Endometrial microvascular endothelial cells (primary cell): ENCODE measurements at regions not wholly inside any gene's neighbourhood (a gene's known extent, or its start where the extent isn't known, plus 50 kb on each side); places are given as distances from the start of the nearest gene placed in this dataset.

Experiments used
- in situ Hi-C: cut with HindIII; loops from 2 replicates; pipeline ENCODE4 v1.10.0; 2017; ENCODE audit warnings: low sequenced_read_pairs, low pct_unique_long_range_greater_than_20kb; ENCODE audit errors: inconsistent ontology term

- in situ Hi-C loops: no loop called here
Observed at GRCh38 chr14:58951143-58951542, 237.3 kb upstream of the DAAM1 start.

GRCh38 chr14:58954052-58954451, 234.4 kb upstream of the DAAM1 start:
- in situ Hi-C loops: no loop called here

- in situ Hi-C loops: no loop called here
Observed at GRCh38 chr14:58954901-58955861, 233.3 kb upstream of the DAAM1 start.

- in situ Hi-C loops: no loop called here
Observed at GRCh38 chr14:58961045-58961731, 227.3 kb upstream of the DAAM1 start.

- in situ Hi-C loops: no loop called here
Observed at GRCh38 chr14:58963873-58964597, 224.4 kb upstream of the DAAM1 start.

GRCh38 chr14:58964598-58964928, 223.9 kb upstream of the DAAM1 start:
- in situ Hi-C loops: no loop called here

GRCh38 chr14:58965601-58966000, 222.9 kb upstream of the DAAM1 start:
- in situ Hi-C loops: no loop called here

GRCh38 chr14:58966997-58967396, 221.5 kb upstream of the DAAM1 start:
- in situ Hi-C loops: no loop called here

- in situ Hi-C loops: no loop called here
Observed at GRCh38 chr14:58969951-58970751, 218.3 kb upstream of the DAAM1 start.

- in situ Hi-C loops: no loop called here
Observed at GRCh38 chr14:58972233-58973017, 216.0 kb upstream of the DAAM1 start.

- in situ Hi-C loops: no loop called here
Observed at GRCh38 chr14:58977366-58977765, 211.1 kb upstream of the DAAM1 start.

GRCh38 chr14:58978343-58978742, 210.1 kb upstream of the DAAM1 start:
- in situ Hi-C loops: no loop called here

GRCh38 chr14:58979325-58979724, 209.1 kb upstream of the DAAM1 start:
- in situ Hi-C loops: no loop called here

- in situ Hi-C loops: no loop called here
Observed at GRCh38 chr14:58981840-58982239, 206.6 kb upstream of the DAAM1 start.

- in situ Hi-C loops: no loop called here
Observed at GRCh38 chr14:58985786-58986185, 202.7 kb upstream of the DAAM1 start.

GRCh38 chr14:58987591-58987990, 200.9 kb upstream of the DAAM1 start:
- in situ Hi-C loops: no loop called here

GRCh38 chr14:58992935-58993334, 195.5 kb upstream of the DAAM1 start:
- in situ Hi-C loops: no loop called here

GRCh38 chr14:58994130-58994529, 194.3 kb upstream of the DAAM1 start:
- in situ Hi-C loops: no loop called here
